Right renal cortex interstitium (tissue), 3 donors: ENCODE measurements at regions not wholly inside any gene's neighbourhood (a gene's known extent, or its start where the extent isn't known, plus 50 kb on each side); places are given as distances from the start of the nearest gene placed in this dataset.
"Not testable (repeated sequence)": the region's sequence is repeated elsewhere in the genome, so short reads cannot be mapped to it uniquely, and the experiment has no call there.

Source experiments
- DNase-seq, 3 donors: peaks; one replicate each; pipeline ENCODE4 v3.0.0-alpha.2; 2013; ENCODE audit warnings: low read depth in 3 of 3, low spot score in 2 of 3

DNA sequence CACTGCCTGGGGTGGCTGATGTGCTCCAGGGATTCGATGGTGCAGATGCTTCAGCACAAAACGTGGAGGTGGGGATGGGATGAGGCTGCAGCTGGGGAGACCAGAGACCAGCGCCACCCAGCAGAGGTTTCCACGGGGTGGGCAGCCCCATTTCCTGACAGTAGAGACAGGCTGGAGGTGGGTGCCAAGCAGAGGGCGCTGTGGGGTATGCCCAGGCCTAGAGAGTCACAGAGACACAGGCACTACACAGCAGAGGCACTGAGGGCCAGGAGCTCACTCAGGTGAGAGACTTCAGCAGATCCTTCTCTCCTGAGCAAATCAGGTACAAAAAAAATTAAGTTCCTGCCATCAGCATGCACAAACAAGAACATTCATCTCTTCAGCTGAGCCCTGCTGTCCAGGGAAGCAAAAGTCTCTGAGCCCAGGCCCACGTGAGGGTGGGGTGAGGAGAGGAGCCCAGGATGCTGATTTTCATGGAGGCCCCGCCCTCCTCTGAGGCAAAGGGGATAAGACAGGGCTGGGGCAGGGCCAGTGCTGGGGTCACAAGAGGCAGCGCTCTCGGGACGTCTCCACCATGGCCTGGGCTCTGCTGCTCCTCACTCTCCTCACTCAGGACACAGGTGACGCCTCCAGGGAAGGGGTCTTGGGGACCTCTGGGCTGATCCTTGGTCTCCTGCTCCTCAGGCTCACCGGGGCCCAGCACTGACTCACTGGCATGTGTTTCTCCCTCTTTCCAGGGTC is 53.1 kb downstream of the GGTLC2 start:
- no peak for DNase-seq

DNA sequence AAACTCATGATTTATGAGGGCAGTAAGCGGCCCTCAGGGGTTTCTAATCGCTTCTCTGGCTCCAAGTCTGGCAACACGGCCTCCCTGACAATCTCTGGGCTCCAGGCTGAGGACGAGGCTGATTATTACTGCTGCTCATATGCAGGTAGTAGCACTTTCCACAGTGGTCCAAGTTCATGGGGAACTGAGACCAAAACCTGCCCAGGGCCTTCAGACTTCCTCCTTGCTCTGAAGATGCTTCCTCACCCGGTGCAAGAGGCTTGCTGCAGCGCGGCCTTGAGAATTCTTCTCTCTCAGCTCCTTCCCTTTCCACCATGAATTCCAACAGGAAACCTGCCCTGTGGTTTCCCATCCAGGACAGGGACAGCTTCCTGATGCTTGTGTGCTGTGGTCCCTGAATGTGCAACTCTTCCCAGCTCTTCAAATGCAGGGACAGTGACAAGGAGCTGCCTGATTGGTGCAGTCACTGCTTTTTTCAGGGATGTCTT is 53.9 kb downstream of the GGTLC2 start:
- no peak for DNase-seq

DNA sequence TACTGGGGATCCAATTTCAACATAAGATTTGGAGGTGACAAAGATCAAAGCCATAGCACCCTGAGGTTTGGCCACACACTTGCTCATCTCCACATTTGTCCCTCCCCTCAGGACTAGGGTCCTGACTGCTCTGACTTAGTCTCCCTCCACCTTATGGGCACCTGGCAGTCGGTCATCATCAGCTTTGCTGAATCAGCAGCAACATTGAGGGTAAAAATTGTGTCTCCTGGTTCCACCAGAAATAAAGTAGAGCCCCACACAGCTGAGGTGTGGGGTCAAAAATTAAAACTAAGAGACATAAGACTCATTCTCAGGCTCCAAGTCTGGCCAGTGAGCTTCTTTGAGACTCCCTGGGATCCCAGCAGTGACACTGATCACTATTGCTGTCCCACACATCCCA is 56.2 kb downstream of the GGTLC2 start:
- no peak for DNase-seq

DNA sequence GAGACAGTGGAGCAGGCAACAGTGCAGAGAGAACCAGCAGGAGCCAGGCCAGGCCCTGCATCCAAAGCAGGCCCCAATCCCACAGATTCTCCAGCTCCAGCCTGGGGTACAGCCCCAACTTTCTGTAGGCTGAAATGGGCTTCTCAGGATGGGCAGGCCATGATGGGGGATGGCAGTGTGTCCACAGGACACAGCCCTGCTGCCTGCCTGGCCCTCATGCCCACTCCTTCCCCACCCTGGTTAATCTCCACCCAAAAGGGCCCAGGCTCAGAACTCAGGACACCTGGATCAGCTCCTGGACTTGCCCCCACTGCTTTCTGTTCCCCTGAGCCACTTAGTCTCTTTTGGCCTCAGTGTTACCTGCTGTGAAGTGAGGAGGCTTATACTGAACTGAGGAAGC is 57.1 kb downstream of the GGTLC2 start:
- not testable (repeated sequence) for DNase-seq

DNA sequence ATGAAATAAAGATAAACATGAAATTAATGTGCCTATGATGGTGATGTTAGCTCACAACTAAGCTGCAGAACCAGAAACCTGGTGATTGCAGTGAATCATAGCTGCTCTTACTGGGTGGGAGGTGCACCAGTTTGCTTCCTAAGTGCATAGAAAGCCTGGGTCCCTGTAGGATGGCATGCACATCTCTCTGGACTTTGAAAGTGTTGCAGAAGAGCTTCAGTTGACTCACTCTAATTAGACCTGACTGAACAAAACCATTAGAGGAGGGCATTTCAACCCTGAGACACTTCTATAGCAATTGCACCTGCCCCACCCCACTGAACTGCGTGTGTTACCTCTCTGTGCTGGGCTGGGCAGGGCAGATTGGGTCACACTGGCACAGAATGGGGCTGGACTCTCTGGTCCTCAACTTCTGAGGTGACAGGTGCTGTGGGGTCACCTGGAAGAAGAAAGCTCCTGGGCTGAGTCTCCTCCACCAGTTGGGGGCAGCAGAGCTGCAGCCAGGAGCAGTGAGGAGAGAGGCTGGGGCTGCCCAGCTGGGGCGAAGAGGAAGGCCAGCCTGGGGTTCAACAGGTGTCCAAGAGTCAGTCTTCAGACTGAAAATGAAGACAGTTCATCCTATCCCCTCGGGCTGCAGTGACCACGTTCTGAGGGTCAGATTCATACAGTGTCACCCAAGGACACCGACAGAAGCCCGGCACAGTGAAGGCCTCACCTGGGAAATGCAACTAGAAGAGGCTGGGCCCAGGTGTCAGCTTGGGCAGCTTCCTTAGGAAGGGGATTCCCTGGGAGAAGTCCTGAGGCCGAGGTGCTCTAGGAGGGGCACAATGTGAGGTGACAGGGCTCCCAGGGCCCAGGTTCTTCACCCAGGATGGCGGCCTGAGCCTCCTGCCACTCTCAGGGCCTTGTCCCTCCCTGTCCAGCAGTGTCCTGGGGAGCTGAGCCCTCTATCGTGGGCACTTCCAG is 58.1 kb downstream of the GGTLC2 start:
- no peak for DNase-seq

DNA sequence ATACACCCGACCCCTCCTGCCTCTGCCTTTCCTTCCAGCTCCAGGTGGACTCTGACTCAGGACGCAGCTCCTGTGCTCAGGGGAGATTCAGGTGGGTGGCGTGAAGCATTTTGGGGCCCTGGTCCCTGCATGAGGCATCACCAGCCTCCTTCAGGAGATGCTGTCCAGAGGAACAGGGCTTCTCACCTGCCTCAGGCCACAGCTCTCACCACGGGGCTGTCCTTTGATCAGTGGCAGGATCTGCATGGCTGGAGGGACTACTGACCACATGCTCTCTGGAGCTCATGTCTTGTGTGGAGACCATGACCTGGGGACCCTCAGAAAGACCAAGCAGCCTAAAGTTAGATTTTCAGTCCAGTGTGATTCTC is 58.8 kb downstream of the GGTLC2 start:
- DNase-seq, result no peak

DNA sequence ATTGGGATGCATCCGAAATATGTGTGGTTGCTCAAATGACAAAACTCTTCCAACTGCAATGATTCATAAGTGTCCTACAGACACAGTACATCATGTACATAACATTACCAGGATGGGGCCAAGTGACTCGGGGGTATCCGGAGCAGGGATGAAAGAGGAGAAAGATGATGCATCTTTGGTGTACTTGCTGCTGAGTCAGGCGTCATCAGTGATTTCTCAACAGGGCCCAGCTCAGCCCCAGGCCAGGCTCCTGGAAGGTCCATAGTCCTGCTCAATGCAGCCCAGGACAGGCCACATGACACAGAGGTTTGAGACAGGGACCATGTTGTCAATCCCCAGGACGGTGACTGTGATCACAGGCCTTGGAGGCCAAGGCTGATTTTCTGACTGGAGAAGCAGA is 59.3 kb downstream of the GGTLC2 start:
- no peak for DNase-seq

DNA sequence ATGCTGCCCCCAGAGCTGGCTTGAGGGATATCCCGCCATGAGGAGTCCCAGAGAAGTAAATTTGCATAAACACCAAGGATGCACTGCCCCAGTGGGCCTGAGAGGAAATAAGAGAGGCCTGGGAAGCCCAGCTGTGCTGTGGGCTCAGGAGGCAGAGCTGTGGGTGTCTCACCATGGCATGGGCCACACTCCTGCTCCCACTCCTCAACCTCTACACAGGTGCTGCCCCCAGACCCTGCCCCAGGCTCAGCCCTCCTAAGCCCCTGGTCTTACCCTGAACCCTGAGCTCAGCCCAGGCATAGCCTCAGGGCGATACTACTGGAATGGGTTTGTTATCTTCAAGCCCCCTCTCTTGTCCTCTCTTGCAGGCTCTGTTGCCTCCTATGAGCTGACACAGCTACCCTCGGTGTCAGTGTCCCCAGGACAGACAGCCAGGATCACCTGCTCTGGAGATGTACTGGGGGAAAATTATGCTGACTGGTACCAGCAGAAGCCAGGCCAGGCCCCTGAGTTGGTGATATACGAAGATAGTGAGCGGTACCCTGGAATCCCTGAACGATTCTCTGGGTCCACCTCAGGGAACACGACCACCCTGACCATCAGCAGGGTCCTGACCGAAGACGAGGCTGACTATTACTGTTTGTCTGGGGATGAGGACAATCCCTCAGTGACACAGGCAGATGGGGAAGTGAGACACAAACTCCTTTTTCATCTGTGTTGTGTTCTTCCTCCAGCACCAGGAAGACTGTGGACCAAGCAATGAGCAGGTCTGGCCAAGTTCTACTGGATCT is 59.9 kb downstream of the GGTLC2 start:
- DNase-seq, result no peak

DNA sequence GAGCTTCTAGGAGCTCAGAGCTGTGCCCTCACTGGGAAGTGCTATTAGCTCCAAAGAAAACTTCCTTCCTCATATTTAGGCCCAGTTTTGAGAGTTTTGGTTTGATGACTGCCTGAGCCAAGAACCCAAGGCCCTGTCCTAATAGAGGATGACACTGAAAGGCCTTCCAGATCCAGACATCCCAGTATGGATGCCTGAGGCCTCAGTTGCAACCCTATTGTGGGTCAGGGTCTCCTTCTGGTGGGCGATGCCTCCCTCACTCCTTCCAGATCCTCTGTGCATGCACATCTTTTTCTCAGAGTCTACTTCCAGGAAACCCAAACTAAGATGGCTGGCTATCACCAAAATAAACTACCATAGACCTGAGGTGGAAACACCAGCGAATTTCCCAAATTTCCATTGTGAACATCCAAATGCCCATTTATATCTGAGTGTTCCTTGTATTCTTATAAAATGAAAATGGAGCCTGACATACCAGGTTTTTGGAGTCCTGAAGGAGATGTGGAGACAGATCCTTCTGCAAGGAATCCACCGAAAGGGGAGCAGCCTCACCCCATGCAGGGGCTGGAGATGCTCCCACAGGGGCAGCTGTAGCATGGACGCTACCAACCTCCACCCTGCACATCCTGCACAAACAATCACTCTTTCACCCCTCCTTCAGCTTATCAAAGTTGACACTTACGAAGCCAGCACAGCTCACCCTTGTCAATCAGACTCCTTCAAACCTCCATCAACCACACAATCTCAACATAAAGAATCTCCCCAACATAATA is 61.1 kb downstream of the GGTLC2 start:
- no peak for DNase-seq

DNA sequence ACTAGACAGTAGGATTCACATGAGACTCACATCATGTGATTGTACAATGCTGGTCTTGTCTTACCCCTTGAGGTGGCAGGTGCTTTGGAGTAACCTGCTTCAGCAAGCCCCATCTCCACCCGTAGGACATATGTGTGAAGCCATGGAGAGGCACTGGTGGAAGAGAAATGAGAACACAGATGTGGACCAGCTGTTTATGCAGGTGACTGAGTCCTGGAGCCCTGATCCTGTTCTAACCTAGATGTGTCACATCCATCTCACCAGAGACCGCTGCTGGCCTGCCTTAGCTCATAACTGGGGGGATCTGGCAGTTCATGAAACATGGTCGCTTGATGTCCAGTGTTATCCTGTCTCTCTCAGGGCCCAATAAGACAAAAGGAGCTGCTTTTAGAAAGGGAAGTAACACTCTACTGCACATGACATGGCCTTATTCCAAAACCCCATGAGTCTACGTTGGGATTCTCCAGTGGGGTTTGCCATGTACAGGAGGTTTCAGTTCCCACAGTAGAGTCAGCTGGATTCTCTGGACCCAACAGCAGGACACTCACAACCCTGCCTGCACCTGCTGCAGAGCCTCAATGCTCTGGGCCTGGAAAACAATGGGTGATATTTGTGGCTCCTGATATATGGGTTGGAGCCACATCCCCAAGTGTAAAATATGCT is 62.0 kb downstream of the GGTLC2 start:
- no peak for DNase-seq

DNA sequence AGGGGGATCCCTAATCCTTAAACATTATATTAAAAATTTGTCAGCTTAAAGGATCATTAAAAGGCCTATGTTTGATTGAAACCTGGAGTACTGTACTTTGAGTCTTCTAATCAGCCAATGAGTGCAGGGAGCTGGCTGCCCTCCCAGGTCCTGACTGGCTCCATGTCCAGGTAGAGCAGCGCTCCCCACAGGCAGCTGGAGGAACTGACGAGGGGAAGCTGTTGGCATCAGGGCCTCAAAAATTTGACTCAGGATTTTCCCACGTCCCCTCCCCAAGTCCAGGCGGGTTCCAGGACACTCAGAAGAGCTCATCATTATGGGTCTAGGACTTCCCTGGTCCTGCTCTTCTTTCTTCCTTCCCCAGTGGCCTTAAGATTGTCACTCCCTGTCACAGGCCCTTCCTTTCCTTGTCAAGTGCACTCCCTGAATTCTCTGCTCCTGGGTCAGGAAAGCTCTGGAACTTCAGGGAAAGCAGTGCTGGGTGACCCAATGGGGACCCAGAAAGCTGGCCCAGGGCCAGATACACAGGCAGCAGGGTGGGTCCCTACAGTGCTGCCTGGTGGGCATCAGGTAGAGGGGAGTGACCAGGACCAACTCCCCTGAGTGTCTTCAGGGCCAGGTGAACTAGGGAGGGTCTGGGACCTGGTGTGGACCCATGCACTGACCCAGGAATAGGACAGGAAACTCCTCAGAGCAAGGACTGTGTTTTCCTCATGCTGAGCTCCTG is 65.5 kb downstream of the GGTLC2 start:
- no peak for DNase-seq

DNA sequence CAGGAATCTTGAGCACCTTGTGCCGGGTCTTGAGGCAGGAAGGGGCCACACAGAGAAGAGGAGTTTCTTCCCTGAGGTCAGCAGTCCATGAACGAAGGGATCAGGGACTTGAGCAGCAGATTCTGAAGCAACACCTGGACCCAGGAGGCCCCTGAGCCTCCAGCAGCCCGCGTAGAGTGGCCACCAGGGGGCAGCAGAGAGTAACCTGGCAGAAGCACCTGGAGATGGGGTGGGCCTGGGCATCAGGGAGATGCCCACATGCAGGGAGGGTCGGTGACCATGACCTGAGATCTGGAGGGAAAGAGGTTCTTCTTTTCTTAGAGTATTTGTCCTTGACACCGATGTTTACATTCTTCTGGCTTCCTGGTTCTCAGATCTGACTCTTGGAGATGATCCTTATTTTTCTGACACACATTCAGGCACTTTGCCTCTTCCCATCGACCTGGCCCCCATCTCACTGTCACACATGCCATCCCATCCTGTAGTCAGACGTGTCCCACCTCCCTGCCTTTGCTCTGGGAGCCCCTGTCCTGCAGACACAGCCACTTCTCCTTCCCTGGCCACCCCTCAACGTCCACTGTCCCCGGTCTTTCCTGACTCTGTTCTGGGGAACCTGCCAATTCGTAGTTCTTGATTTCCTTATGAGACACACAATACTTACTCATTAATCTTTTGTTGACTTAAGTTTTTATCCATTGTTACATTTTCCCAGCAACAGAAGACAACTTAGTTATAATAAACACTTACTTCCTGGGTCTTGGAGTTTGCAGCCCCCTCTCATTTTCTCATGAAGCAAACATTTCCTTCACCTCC is 66.5 kb downstream of the GGTLC2 start:
- DNase-seq, result peak in 1 of 3 donors; percentile 13

DNA sequence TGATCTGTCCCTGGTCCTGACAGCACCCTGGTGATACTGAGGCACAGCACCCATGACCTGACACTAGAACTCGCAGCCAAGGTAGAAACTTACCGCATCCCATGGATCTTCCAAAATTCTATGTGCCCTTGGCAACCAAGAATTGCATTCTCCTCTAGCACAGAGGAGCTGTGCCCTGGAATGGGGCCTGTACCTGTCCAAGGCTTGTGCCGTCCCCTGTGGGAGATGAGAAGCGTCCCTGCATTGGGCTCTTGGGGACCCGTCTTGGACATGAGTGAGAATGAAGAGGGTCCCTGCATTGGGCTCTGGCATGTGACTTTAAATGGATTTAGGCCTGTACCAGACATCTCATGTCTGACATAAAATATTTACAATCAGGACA is 67.1 kb downstream of the GGTLC2 start:
- no peak for DNase-seq

DNA sequence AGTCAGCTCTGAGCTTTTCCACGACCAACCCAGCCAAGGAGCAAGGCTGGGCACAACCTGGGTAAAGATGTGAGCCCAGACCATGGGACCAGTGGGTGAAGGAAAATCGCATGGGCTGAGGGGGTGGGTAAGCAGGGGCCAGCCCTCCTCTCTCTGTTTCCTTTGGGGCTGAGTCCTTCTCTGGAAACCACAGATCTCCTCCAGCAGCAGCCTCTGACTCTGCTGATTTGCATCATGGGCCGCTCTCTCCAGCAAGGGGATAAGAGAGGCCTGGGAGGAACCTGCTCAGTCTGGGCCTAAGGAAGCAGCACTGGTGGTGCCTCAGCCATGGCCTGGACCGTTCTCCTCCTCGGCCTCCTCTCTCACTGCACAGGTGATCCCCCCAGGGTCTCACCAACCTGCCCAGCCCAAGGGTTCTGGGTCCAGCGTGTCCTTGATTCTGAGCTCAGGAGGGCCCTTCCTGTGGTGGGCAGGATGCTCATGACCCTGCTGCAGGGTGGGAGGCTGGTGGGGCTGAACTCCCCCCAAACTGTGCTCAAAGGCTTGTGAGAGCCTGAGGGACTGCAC is 67.8 kb downstream of the GGTLC2 start:
- no peak for DNase-seq

DNA sequence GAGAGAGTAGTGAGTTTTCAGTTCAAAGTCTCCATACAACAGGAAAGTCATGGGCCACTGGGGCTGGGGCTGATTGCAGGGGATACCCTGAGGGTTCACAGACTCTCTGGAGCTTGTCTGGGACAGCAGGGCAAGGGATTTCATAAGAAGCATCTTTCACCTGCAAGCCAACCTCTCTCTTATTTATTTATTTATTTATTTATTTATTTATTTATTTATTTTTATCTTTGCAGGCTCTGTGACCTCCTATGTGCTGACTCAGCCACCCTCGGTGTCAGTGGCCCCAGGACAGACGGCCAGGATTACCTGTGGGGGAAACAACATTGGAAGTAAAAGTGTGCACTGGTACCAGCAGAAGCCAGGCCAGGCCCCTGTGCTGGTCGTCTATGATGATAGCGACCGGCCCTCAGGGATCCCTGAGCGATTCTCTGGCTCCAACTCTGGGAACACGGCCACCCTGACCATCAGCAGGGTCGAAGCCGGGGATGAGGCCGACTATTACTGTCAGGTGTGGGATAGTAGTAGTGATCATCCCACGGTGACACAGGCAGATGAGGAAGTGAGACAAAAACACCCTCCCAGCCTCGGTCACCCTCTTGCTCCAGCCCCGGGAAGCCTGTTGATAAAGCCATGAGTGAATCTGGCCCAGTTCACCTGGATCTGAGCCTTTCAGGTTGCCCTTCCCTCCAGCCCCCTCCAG is 68.4 kb downstream of the GGTLC2 start:
- no peak for DNase-seq

DNA sequence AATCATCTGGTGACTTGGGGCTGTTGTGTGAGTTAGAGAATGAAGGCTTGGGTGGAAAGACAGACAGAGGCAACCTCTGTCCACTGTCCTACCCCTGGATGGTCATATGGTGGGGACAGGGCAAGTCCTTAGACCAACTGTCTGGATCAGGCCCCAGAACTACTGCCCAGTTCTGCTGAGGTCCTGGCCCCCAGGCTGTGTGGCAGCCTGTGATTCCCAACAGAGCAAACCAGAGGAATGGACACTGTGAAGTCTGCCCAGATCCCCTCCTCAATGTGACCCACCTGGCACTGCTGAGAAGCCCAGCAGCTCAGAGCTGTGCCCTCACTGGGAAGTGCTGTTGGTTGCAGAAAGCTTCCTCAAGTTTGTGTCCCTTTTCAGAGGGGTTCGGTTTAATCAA is 69.0 kb downstream of the GGTLC2 start:
- DNase-seq, result no peak

DNA sequence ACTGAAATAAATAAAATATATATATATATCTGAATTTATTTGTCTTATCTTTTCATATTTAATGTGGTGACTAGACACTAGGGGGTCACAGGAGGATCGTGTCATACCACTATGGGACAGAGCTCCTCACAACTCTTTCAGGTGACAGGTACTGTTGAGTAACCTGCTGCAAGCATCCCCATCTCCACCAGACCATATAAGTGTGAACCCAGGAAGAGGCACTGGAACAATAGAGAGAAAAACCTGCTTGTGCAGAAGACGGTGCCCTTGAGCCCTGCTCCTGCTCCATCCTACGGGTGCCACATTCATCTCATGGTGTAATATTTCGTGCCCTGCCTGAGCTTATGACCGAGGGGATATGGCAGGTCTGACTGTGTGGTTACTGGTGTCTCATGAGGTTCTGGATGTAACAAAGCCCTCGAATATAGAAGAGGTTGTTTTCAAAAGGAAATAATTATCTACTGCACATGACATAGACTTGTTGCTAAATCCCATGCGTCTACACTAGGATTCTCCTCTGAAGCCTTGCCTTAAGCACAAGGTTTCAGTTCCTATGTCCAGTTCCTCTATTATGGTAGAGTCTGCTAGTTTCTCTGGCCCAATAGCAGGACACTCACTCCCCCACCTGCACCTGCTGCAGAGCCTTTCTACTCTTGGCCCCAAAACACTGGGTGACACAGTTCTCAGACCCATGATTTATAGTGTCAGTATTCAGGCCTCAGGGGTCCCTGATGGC is 70.4 kb downstream of the GGTLC2 start:
- DNase-seq, result no peak
